Heart left ventricle (tissue), 16 donors: ENCODE measurements at regions not wholly inside any gene's neighbourhood (a gene's known extent, or its start where the extent isn't known, plus 50 kb on each side); places are given as distances from the start of the nearest gene placed in this dataset.

ENCODE experiments used
- ATAC-seq, 4 donors: fragments of 200-7000 bp; cut with Tn5 transposase; one replicate each; pipeline ENCODE4 v1.9.1; 2020 to 2022; ENCODE audit warnings: moderate library complexity in 4 of 4, mild to moderate bottlenecking in 3 of 4, moderate number of reproducible peaks in 1 of 4
- DNase-seq, 5 donors: peaks; one replicate each; pipeline ENCODE4 v3.0.0-alpha.2; 2020
- H3K27ac ChIP-seq, 12 donors: fragments of 200-600 bp; sonication (generic) in 4 of 12; one replicate each; pipeline versions ENCODE4 v1.5.0 to v1.8.0; 2016 to 2022; ENCODE audit warnings: mild to moderate bottlenecking in 2 of 12
- H3K27me3 ChIP-seq, 9 donors: fragments of 200-600 bp; sonication (generic) in 2 of 9; one replicate each; pipeline versions ENCODE4 v1.5.1 to v1.8.0; 2016 to 2022; ENCODE audit warnings: mild to moderate bottlenecking in 3 of 9
- H3K36me3 ChIP-seq, 9 donors: fragments of 200-600 bp; sonication (generic) in 2 of 9; one replicate each; pipeline versions ENCODE4 v1.5.0 to v1.8.0; 2018 to 2022; ENCODE audit warnings: mild to moderate bottlenecking in 2 of 9
- H3K4me1 ChIP-seq, 12 donors: fragments of 200-600 bp; sonication (generic) in 4 of 12; one replicate each; pipeline versions ENCODE4 v1.5.0 to v1.8.0; 2016 to 2022; ENCODE audit warnings: mild to moderate bottlenecking in 3 of 12
- H3K4me3 ChIP-seq, 12 donors: fragments of 200-600 bp; sonication (generic) in 4 of 12; one replicate each; pipeline versions ENCODE4 v1.5.0 to v1.8.0; 2017 to 2022; ENCODE audit warnings: mild to moderate bottlenecking in 9 of 12, moderate library complexity in 4 of 12
- H3K9me3 ChIP-seq, 12 donors: fragments of 200-600 bp; sonication (generic) in 4 of 12; one replicate each; pipeline versions ENCODE4 v1.5.0 to v1.8.0; 2016 to 2022; ENCODE audit warnings: mild to moderate bottlenecking in 1 of 12
- CTCF ChIP-seq, 12 donors: fragments of 200-600 bp; sonication (generic) in 4 of 12; IDR thresholded peaks; one replicate each; pipeline versions ENCODE4 v1.5.0 to v1.8.0; 2018 to 2022; ENCODE audit warnings: antibody characterized with exemption in 12 of 12, mild to moderate bottlenecking in 5 of 12
- POLR2A ChIP-seq, 2 donors: fragments of 450-650 bp; IDR thresholded peaks; one replicate each; pipeline ENCODE4 v1.6.1; 2017; ENCODE audit warnings: antibody characterized with exemption in 2 of 2, mild to moderate bottlenecking in 2 of 2, moderate library complexity in 2 of 2
- WGBS, 4 donors: extraction: QIAGEN DNeasy Blood & Tissue Kit in 2 of 4; methylation state at CpG; one replicate each; pipeline versions ENCODE4 v1.1.5 to v1.1.7; 2013 to 2018; 5-methylcytosine and 5-hydroxymethylcytosine counted together
- intact Hi-C, 10 donors: fragments of 100-400 bp; cut with DNase I; formaldehyde crosslinking; loops; one replicate each; pipeline versions ENCODE4 v1.11.1 to v1.14.2; 2022
- donor health status: ischemic (EF 13 %, LVEDD 7.1; RV severe dilation, severe dysfunction).
- donor health status: healthy with polysubstance abuse.
- donor health status: DM: no; HTN: yes; CAD: no.
- donor health status: DM: no; HTN: no; CAD: no.
- donor health status: ischemic (EF 25% LVEDD 6.9; RV normal size, moderate dysfunction).
- donor health status: ischemic (EF 25% LVEDD 5.7; RV mildly dilated, moderate dysfunction).
- donor health status: healthy.
- donor health status: DM: yes; HTN: yes; CAD: no.
- donor health status: ischemic (EF 35%, LVEDD 5.7; RV mildly dilated, moderate dysfunction).
- donor health status: nonischemic (EF 11% LVEDD 7.7; RV severe dilation, severe dysfunction).
- donor health status: DM: yes; HTN: yes; CAD: no.
- donor health status: PGD.
- donor health status: ischemic (EF 29% LVEDD 5.4; RV normal size, mild dysfunction).
- donor health status: nonischemic (EF 23%, LVEDD 6.1; RV moderate dilation, normal function).

- no peak overlapping the region for H3K27ac ChIP-seq
- 76 to 86% (median 82%) methylated on average over 12 of the region's 12 CpGs for WGBS, 4 donors
- peaks cover 0 to 12% (median 0%) of the 10 kb centered on the region in 9 donors for H3K27me3 ChIP-seq
- ATAC-seq (no peak), DNase-seq (no peak)
- H3K9me3 ChIP-seq: no peaks in the 10 kb centered on the region
- intact Hi-C loops: no loop called here
- no peaks in the 10 kb centered on the region for H3K36me3 ChIP-seq
- H3K4me3 ChIP-seq: no peak overlapping the region
- no peaks in the 10 kb centered on the region for H3K4me1 ChIP-seq
- TF ChIP-seq POLR2A (IDR thresholded peaks at IDR 0.05) (no peak), CTCF (IDR thresholded peaks at IDR 0.05) (no peak)
Observed at GRCh38 chr11:119515771-119516400, 92.9 kb upstream of the THY1 start.

GRCh38 chr11:119513806-119514170, 90.8 kb upstream of the THY1 start:
- H3K27me3 ChIP-seq: peaks cover 0 to 12% (median 0%) of the 10 kb centered on the region in 9 donors
- H3K4me3 ChIP-seq: no peak overlapping the region
- H3K4me1 ChIP-seq: peaks cover 0 to 15% (median 0%) of the 10 kb centered on the region in 12 donors
- no peaks in the 10 kb centered on the region for H3K9me3 ChIP-seq
- no peak overlapping the region for H3K27ac ChIP-seq
- 64 to 85% (median 77%) methylated on average over 5 of the region's 5 CpGs for WGBS, 4 donors
- H3K36me3 ChIP-seq: no peaks in the 10 kb centered on the region
- ATAC-seq (no peak), DNase-seq (no peak)
- intact Hi-C loops: no loop called here
- TF ChIP-seq POLR2A (IDR thresholded peaks at IDR 0.05) (no peak), CTCF (IDR thresholded peaks at IDR 0.05) (no peak)

- intact Hi-C loops: no loop called here
- H3K9me3 ChIP-seq: no peaks in the 10 kb centered on the region
- no peak overlapping the region for H3K27ac ChIP-seq
- no peaks in the 10 kb centered on the region for H3K36me3 ChIP-seq
- ATAC-seq (no peak), DNase-seq (no peak)
- H3K4me3 ChIP-seq: no peak overlapping the region
- 50 to 58% (median 54%) methylated on average over 12 of the region's 12 CpGs for WGBS, 4 donors
- H3K27me3 ChIP-seq: peaks cover 0 to 12% (median 0%) of the 10 kb centered on the region in 9 donors
- TF ChIP-seq POLR2A (IDR thresholded peaks at IDR 0.05) (no peak), CTCF (IDR thresholded peaks at IDR 0.05) (no peak)
- peaks cover 0 to 15% (median 0%) of the 10 kb centered on the region in 12 donors for H3K4me1 ChIP-seq
Observed at GRCh38 chr11:119513131-119513805, 90.3 kb upstream of the THY1 start.

GRCh38 chr11:119512369-119512768, 89.4 kb upstream of the THY1 start:
- 27 to 36% (median 35%) methylated on average over 3 of the region's 3 CpGs for WGBS, 4 donors
- DNase-seq: no peak

More at GRCh38 chr11:119512369-119512768, 89.4 kb upstream of the THY1 start:
- Histone ChIP-seq H3K4me3 (no peak overlapping the region), H3K4me1 (peaks cover 0 to 15% (median 0%) of the 10 kb centered on the region in 12 donors), H3K27ac (no peak overlapping the region), H3K27me3 (peaks cover 0 to 12% (median 0%) of the 10 kb centered on the region in 9 donors), H3K36me3 (no peaks in the 10 kb centered on the region), H3K9me3 (no peaks in the 10 kb centered on the region)
- ATAC-seq: no peak
- intact Hi-C loops: no loop called here
- no peak for TF ChIP-seq CTCF (IDR thresholded peaks at IDR 0.05)
- no peak for TF ChIP-seq POLR2A (IDR thresholded peaks at IDR 0.05)
